ENCODE measurements at regions not wholly inside any gene's neighbourhood (a gene's known extent, or its start where the extent isn't known, plus 50 kb on each side); places are given as distances from the start of the nearest gene placed in this dataset.
A peak's percentile ranks its signal among the peaks of the same experiment; 100 is the strongest.
"Not testable (repeated sequence)": the region's sequence is repeated elsewhere in the genome, so short reads cannot be mapped to it uniquely, and the experiment has no call there.

DNA sequence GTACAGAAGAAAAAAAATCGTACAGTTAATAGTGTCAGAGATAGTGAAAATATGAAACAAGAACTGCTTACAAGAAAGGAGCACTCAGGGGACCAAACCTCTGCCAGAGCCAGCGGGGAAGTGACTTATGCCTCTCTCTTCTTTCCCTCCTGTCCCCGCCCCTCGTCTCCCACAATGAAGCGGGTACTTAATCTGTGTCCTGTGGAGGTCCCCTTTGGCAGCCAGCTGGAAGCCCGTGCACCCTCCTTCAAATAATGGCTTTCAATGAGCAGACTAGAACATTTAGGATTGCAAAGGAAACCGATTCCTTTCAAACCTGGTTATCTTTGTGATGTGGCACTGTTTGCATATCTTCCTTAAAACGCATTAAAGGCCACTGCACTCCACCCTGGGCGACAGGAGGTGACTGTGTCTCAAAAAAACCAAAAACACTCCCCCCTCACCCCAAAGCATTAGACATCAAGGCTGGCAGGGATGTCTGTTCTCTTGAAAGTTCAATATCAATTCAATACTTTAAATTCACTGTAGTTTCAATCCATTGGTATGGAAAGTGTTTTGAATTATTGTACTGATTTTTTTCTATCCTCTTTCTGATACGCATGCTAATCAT lies 51.7 kb downstream of the PPIAL4C start:
- DNase-seq (ENCODE audit: low spot score): not testable (repeated sequence)

GRCh38 chr1:149636286-149637122 lies 52.9 kb downstream of the PPIAL4C start:
- DNase-seq (ENCODE audit: low spot score): peak; percentile 13

DNA sequence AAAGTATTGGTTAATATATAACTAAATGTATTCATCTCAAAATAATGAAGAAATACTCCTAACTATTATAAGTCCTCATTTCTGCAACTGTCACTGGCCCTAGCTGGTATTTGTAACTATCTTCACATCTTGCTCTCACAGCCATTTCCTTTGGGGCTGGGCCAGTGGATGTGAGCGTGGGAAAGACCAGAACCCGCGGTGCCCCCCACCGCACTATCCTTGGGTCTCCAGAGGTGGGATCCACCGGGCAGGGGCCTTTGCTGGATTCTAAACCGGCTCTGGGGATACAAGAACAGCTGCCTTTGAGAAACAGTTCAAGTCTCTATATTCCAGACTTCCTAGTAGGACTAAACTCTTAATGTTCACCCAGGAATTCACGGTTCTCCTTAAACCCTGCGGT lies 54.8 kb downstream of the PPIAL4C start:
- peak; percentile 0 for DNase-seq (ENCODE audit: low spot score)

- not testable (repeated sequence) for DNase-seq (ENCODE audit: low spot score)
Measured at GRCh38 chr1:149638901-149639658, 55.4 kb downstream of the PPIAL4C start.

DNA sequence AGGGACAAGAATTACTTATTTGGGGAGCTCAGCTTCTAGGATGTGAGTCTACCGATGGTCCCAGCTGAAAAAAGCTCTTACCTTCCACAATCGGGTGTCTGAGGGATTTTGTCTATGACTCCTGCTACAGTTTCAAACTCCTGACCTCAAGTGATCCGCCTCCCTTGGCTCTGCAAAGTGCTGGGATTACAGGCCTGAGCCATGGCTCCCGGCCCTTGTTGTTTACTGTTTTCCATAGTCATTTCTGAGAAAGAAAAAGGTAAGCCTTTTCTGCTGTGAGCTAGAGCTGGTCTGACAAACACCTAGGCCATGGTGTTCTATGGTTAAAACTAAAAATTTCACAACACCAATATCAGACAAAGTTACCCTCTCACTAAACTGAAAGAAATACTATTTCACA lies 57.5 kb downstream of the PPIAL4C start:
- DNase-seq (ENCODE audit: low spot score): not testable (repeated sequence)

- not testable (repeated sequence) for DNase-seq (ENCODE audit: low spot score)
Measured at GRCh38 chr1:149644818-149645217, 61.2 kb downstream of the PPIAL4C start.

GRCh38 chr1:149646360-149647017 lies 62.8 kb downstream of the PPIAL4C start:
- DNase-seq (ENCODE audit: low spot score): not testable (repeated sequence)

- not testable (repeated sequence) for DNase-seq (ENCODE audit: low spot score)
Measured at GRCh38 chr1:149647018-149647373, 63.3 kb downstream of the PPIAL4C start.

DNA sequence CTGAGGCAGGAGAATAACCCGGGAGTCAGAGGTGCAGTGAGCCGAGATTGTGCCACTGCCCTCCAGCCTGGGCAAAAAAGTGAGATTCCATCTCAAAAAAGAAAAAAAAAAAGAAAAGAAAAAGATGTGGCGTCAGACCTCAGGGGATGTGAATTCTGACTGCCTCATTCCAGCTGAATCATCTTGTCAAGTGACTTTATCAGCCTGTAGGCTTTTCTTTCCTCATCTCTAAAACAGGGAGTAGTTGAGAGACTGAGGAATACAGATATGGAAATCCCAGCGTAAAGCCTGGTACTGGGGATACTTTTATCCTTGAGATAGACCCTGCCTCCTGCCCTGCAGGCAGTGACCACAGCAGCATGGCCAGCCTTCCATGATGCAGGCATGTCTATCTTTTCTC lies 74.1 kb downstream of the PPIAL4C start:
- not testable (repeated sequence) for DNase-seq (ENCODE audit: low spot score)

DNA sequence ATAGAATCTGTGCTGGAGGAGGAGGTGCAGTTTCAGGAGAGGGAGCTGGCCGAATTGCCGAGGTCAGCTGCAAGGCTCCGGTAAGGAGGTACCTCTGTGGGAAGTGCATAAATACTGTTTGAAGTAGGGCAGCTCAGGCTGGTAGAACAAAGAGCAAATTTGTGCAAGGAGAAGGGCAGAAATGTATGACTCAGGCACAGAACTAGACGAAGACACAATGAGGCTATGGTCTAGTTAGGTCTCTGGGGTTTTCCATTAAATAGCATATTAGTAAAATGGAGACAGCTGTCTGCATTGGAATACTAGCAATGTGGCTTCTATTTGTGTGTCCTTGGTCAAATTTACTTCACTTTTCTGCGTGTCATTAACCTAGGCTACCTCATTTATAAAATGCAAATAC lies 74.5 kb downstream of the PPIAL4C start:
- not testable (repeated sequence) for DNase-seq (ENCODE audit: low spot score)

- not testable (repeated sequence) for DNase-seq (ENCODE audit: low spot score)
Measured at GRCh38 chr1:149664624-149665023, 81.0 kb downstream of the PPIAL4C start.

GRCh38 chr1:149665033-149665432 lies 81.4 kb downstream of the PPIAL4C start:
- DNase-seq (ENCODE audit: low spot score): not testable (repeated sequence)

DNA sequence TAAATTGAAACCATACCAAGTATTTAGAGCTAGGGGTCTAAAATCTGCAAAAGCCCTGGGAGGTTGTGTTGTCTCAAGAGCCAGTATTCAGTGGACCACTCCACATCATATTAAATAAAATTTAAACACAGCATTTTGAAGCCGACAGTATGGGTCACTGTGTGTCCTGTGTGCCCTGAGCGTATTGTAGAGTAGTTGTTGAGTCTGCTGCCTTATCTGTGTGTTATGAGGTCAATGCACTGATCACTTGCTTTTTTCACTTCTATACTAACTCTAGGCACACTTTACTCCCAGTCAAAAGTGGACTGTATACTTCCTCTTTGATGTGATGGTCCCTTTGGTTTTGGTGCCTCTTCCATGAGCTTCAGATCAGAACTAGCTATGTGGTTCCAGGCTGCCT lies 81.9 kb downstream of the PPIAL4C start:
- not testable (repeated sequence) for DNase-seq (ENCODE audit: low spot score)

- not testable (repeated sequence) for DNase-seq (ENCODE audit: low spot score)
Measured at GRCh38 chr1:149673231-149673909, 89.7 kb downstream of the PPIAL4C start.

DNA sequence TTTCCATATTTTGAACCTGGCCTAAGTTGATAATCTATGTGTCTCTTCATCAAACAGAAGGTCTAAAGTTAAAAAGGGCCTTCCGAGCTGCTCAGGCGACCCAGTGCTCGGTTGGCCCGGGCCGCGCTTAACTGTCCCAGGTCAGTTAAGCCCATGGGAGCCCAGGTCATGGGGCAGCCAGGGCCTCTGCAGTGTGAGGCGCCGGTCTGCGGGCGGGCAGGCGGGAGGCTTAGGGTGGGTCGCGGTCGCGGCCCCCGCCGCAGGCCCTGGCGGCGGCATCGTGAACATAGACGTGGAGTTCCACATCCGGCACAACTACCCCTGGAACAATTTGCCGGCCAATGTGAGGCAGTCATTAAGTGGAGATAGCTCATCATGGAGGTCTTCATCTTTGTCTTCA lies 91.3 kb downstream of the PPIAL4C start:
- not testable (repeated sequence) for DNase-seq (ENCODE audit: low spot score)

DNA sequence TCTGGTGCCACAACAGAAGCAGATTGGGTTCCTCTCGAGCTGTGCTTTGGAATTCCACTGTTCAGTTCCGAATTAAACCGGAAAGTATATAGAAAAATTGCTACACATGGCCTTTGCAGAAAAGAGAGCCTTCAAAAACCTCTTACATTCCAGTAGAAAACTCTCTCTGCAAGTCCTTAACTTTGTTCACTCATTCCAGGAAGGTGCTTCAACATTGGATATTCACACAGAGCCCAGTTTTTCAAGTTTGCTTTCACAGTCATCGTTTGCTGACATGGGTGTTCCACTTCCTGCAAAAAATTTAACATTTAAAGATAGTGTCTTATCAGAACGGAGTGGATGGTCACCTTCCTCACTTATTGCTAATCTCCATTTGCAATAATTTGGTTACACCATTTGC lies 93.7 kb downstream of the PPIAL4C start:
- DNase-seq (ENCODE audit: low spot score): not testable (repeated sequence)

DNA sequence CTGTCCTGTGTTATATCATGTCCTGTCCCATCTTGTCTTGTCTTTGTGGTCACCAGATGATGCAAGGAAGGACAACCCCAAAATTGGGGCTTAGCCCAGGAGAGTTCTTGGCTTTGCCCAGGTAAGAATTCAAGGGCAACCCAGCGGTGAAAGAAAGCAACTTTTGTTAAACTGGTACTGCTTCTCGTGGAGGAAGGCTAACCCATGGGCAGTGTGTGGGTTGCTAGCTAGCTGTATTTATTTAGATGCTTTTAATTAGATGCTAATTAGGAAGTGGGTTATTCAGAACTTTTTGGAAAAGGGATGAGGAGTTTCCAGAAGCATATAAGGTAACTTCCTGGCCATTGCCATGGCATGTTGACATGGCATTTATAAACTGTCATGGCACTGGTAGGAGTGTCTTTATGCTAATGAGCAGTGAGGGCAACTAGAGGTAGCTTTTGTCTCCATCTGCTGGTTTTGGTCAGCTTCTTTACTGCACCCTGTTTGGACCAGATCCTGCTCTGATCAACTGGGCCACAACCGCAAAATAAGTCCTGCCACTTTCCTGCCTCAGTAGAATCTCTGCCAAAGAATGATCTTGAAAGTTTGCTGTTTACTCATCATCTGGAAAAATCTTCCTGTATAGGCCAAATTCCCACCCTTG lies 95.8 kb upstream of the FCGR1A start:
- DNase-seq (ENCODE audit: low spot score): not testable (repeated sequence)

- not testable (repeated sequence) for DNase-seq (ENCODE audit: low spot score)
Measured at GRCh38 chr1:149691399-149691798, 91.1 kb upstream of the FCGR1A start.

DNA sequence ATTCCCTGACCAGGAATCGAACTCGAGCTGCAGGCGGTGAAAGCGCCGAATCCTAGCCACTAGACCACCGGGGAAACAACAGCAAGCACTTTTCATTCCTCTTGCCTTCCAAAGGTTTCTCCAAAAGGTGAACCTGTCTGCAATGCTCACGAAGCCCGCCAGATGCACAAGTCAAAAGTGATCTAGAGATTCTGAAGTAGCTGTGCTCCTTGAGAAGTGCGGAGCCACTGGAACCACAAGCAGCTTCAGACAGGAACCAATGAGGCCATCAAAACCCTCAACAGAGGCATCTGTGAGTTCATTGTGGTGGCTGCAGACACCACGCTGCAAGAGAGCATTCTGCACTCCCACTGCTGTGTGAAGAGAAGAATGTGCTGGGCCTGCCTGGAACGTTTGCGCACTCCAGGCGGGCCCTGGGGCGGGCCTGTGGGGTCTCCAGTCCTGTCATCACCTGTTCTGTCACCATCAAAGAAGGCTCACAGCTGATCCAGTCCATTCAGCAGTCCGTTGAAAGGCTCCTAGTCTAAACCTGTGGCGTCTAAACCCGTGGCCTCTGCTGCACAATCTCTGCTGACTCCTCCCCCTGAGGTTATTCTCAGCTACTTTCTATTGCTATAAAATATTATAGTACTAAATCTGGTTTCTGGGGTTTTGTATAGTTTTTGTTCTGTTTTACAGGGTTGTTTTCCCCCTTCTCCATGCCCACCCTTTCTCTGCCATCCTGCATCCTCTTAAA lies 89.5 kb upstream of the FCGR1A start:
- not testable (repeated sequence) for DNase-seq (ENCODE audit: low spot score)

GRCh38 chr1:149695066-149695465 lies 87.4 kb upstream of the FCGR1A start:
- not testable (repeated sequence) for DNase-seq (ENCODE audit: low spot score)
